ENCODE measurements at regions not wholly inside any gene's neighbourhood (a gene's known extent, or its start where the extent isn't known, plus 50 kb on each side); places are given as distances from the start of the nearest gene placed in this dataset.

GRCh38 chr1:104156738-104157137, 407.0 kb downstream of the AMY1C start:
- TF ChIP-seq CTCF (IDR thresholded peaks at IDR 0.05), result no peak
- TF ChIP-seq POLR2A (IDR thresholded peaks at IDR 0.05), result no peak
- TF ChIP-seq EP300 (IDR thresholded peaks at IDR 0.05), result no peak
